PC-3 (cell line): ENCODE measurements at regions not wholly inside any gene's neighbourhood (a gene's known extent, or its start where the extent isn't known, plus 50 kb on each side); places are given as distances from the start of the nearest gene placed in this dataset.

Source experiments
- ATAC-seq: fragments of 200-7000 bp; cut with Tn5 transposase; 2 replicates; pipeline ENCODE4 v1.9.1; 2020; ENCODE audit warnings: mild to moderate bottlenecking, moderate library complexity
- BruUV-seq: library from RNA; stranded (reverse); fragments of 400-500 nt; replicated peaks from 2 replicates; lab custom pipeline; 2021; lab: Mats Ljungman, UMichigan
- CTCF ChIA-PET: fragments of 300-600 bp; sonication (Branson Sonifier 250); formaldehyde crosslinking; loops from one replicate; lab custom pipeline; 2022; ENCODE audit warnings: antibody characterized with exemption; lab: Charles Lee
- POLR2A ChIA-PET: fragments of 300-600 bp; sonication (Branson Sonifier 250); formaldehyde crosslinking; loops from one replicate; lab custom pipeline; 2022; ENCODE audit warnings: antibody characterized with exemption; ENCODE audit not compliant: unreplicated experiment; lab: Charles Lee
- DNase-seq: peaks from one replicate; pipeline ENCODE4 v3.0.0-alpha.2; 2015
- H2AFZ ChIP-seq: fragments of 300-600 bp; sonication (generic); 2 replicates; pipeline ENCODE4 v1.6.0; 2016; ENCODE audit warnings: antibody characterized with exemption, low read length
- H3F3A ChIP-seq: fragments of 300-600 bp; sonication (generic); one replicate; pipeline ENCODE4 v1.6.0; 2017; ENCODE audit warnings: antibody characterized with exemption, low read length, control low read depth, mild to moderate bottlenecking; ENCODE audit not compliant: unreplicated experiment
- H3K27ac ChIP-seq: fragments of 300-600 bp; sonication (generic); 2 replicates; pipeline ENCODE4 v1.5.1; 2016; ENCODE audit warnings: mild to moderate bottlenecking, low read length
- H3K27me3 ChIP-seq: fragments of 300-600 bp; sonication (generic); 2 replicates; pipeline ENCODE4 v1.6.1; 2016; ENCODE audit warnings: low read length, mixed read lengths
- H3K36me3 ChIP-seq: fragments of 300-600 bp; sonication (generic); 2 replicates; pipeline ENCODE4 v1.6.1; 2016; ENCODE audit warnings: low read depth, mixed run types, low read length, mixed read lengths
- H3K4me1 ChIP-seq: fragments of 300-600 bp; sonication (generic); 2 replicates; pipeline ENCODE4 v1.5.1; 2016; ENCODE audit warnings: low read length; ENCODE audit not compliant: insufficient read depth
- H3K4me2 ChIP-seq: fragments of 300-600 bp; sonication (generic); 2 replicates; pipeline ENCODE4 v1.6.0; 2016; ENCODE audit warnings: low read length
- H3K4me3 ChIP-seq: fragments of 300-600 bp; sonication (generic); 2 replicates; pipeline ENCODE4 v1.5.1; 2016; ENCODE audit warnings: mild to moderate bottlenecking, low read length, mixed read lengths
- H3K79me2 ChIP-seq: fragments of 300-600 bp; sonication (generic); 2 replicates; pipeline ENCODE4 v1.6.1; 2017; ENCODE audit warnings: low read length, mixed read lengths
- H3K9ac ChIP-seq: fragments of 300-600 bp; sonication (generic); 2 replicates; pipeline ENCODE4 v1.6.0; 2016; ENCODE audit warnings: mild to moderate bottlenecking, low read length
- H3K9me2 ChIP-seq: fragments of 300-600 bp; sonication (generic); replicated peaks from 2 replicates; pipeline ENCODE4 v1.6.1; 2016; ENCODE audit warnings: mixed run types, low read length, mixed read lengths
- H3K9me3 ChIP-seq: fragments of 300-600 bp; sonication (generic); 2 replicates; pipeline ENCODE4 v1.6.1; 2016; ENCODE audit warnings: low read length, mixed read lengths
- H4K20me1 ChIP-seq: fragments of 300-600 bp; sonication (generic); 2 replicates; pipeline ENCODE4 v1.6.1; 2016; ENCODE audit warnings: low read length, mixed read lengths
- CTCF ChIP-seq: fragments of 300-600 bp; sonication (generic); conservative IDR thresholded peaks from 2 replicates; pipeline ENCODE4 v1.5.1; 2017; ENCODE audit warnings: antibody characterized with exemption, low read depth, mild to moderate bottlenecking, low read length
- EZH2 ChIP-seq: fragments of 300-600 bp; sonication (generic); IDR thresholded peaks from one replicate; pipeline ENCODE4 v1.6.1; 2017; ENCODE audit warnings: antibody characterized with exemption, mild to moderate bottlenecking, low read length; ENCODE audit not compliant: unreplicated experiment
- EZH2phosphoT487 ChIP-seq: fragments of 300-600 bp; sonication (generic); IDR thresholded peaks from 2 replicates; pipeline ENCODE4 v1.6.1; 2018; ENCODE audit warnings: mild to moderate bottlenecking, antibody characterized with exemption, low read length, borderline replicate concordance
- intact Hi-C: fragments of 100-400 bp; cut with micrococcal nuclease; formaldehyde crosslinking; loops from 2 replicates; pipeline ENCODE4 v1.9.0; 2023

- Histone ChIP-seq H3K4me1 (no peaks in the 10 kb centered on the region), H3K27me3 (no peaks in the 10 kb centered on the region), H3K4me2 (no peak overlapping the region), H3K9ac (no peak overlapping the region), H3K4me3 (no peak overlapping the region), H3K79me2 (no peaks in the 10 kb centered on the region), H3F3A (no peaks in the 10 kb centered on the region), H3K9me3 (no peaks in the 10 kb centered on the region), H3K27ac (no peak overlapping the region), H4K20me1 (no peaks in the 10 kb centered on the region), H3K9me2 (no peaks in the 10 kb centered on the region), H3K36me3 (no peaks in the 10 kb centered on the region), H2AFZ (no peak overlapping the region)
- BruUV-seq = no TSS peak
- no peak for DNase-seq
- POLR2A ChIA-PET = interaction anchor here (0.6 kb wide), 1 partner anchor 745 kb away, joined by 4 read pairs; no protein-coding TSS in a partner anchor
- intact Hi-C loops = no loop called here
- no peak for ATAC-seq
- CTCF ChIA-PET = no interaction called here
- TF ChIP-seq EZH2phosphoT487 (no peak), EZH2 (no peak), CTCF (no peak)
These were observed 203.6 kb upstream of the MKLN1 start for GRCh38 chr7:131124001-131124629.

GRCh38 chr7:131124867-131125266 lies 202.8 kb upstream of the MKLN1 start:
- H3F3A ChIP-seq = no peaks in the 10 kb centered on the region
- no peaks in the 10 kb centered on the region for H3K36me3 ChIP-seq
- DNase-seq (no peak), ATAC-seq (no peak)
- no peak overlapping the region for H3K4me2 ChIP-seq
- no peak overlapping the region for H2AFZ ChIP-seq
- no TSS peak for BruUV-seq
- TF ChIP-seq EZH2phosphoT487 (no peak), CTCF (no peak), EZH2 (no peak)
- intact Hi-C loops = no loop called here
- ChIA-PET CTCF (no interaction called here), POLR2A (no interaction called here)
- no peaks in the 10 kb centered on the region for H3K9me2 ChIP-seq
- H3K27me3 ChIP-seq = no peaks in the 10 kb centered on the region
- H3K4me3 ChIP-seq = no peak overlapping the region
- H4K20me1 ChIP-seq = no peaks in the 10 kb centered on the region
- no peak overlapping the region for H3K27ac ChIP-seq
- no peaks in the 10 kb centered on the region for H3K79me2 ChIP-seq
- no peaks in the 10 kb centered on the region for H3K9me3 ChIP-seq
- no peak overlapping the region for H3K9ac ChIP-seq
- no peaks in the 10 kb centered on the region for H3K4me1 ChIP-seq

- no peak overlapping the region for H3K9ac ChIP-seq
- H3K4me3 ChIP-seq = no peak overlapping the region
- intact Hi-C loops = no loop called here
- H3K9me3 ChIP-seq = no peaks in the 10 kb centered on the region
- no peak for TF ChIP-seq EZH2
- no peak for TF ChIP-seq EZH2phosphoT487
- TF ChIP-seq CTCF = no peak
- no peak overlapping the region for H2AFZ ChIP-seq
- ChIA-PET POLR2A (no interaction called here), CTCF (no interaction called here)
- H3K36me3 ChIP-seq = no peaks in the 10 kb centered on the region
- DNase-seq (no peak), ATAC-seq (no peak)
- no peaks in the 10 kb centered on the region for H3K9me2 ChIP-seq
- H3F3A ChIP-seq = no peaks in the 10 kb centered on the region
- BruUV-seq = no TSS peak
- no peak overlapping the region for H3K4me2 ChIP-seq
- no peaks in the 10 kb centered on the region for H4K20me1 ChIP-seq
- H3K4me1 ChIP-seq = peaks cover 13% of the 10 kb centered on the region
- H3K27me3 ChIP-seq = no peaks in the 10 kb centered on the region
- no peak overlapping the region for H3K27ac ChIP-seq
- H3K79me2 ChIP-seq = no peaks in the 10 kb centered on the region
These were observed 197.4 kb upstream of the MKLN1 start for GRCh38 chr7:131130324-131130723.
